Psoas muscle (tissue), 7 donors: ENCODE measurements at regions not wholly inside any gene's neighbourhood (a gene's known extent, or its start where the extent isn't known, plus 50 kb on each side); places are given as distances from the start of the nearest gene placed in this dataset.

Experiments used
- ATAC-seq, 4 donors: fragments of 200-7000 bp; cut with Tn5 transposase; one replicate each; pipeline ENCODE4 v1.9.1; 2020; ENCODE audit warnings: moderate library complexity in 3 of 4, mild to moderate bottlenecking in 2 of 4
- DNase-seq, 2 donors: peaks; one replicate each; pipeline ENCODE4 v3.0.0-alpha.2; 2020
- H3K27ac ChIP-seq: fragments of 200-600 bp; one replicate; pipeline ENCODE4 v1.8.0; 2022
- H3K27me3 ChIP-seq, 3 donors: fragments of 200-600 bp in 1 of 3; one replicate each; pipeline versions ENCODE4 v1.6.1 to v1.8.0; 2013 to 2022; ENCODE audit warnings: low read length in 2 of 3, mild to moderate bottlenecking in 2 of 3, moderate library complexity in 1 of 3; ENCODE audit not compliant: insufficient read depth in 3 of 3
- H3K36me3 ChIP-seq, 2 donors: fragments of 200-600 bp in 1 of 2; one replicate each; pipeline versions ENCODE4 v1.6.1 to v1.8.0; 2013 to 2022; ENCODE audit warnings: low read depth in 1 of 2, mild to moderate bottlenecking in 1 of 2, moderate library complexity in 1 of 2; ENCODE audit not compliant: insufficient read depth in 1 of 2
- H3K4me1 ChIP-seq: fragments of 200-600 bp; one replicate; pipeline ENCODE4 v1.8.0; 2022
- H3K4me3 ChIP-seq: fragments of 200-600 bp; one replicate; pipeline ENCODE4 v1.8.0; 2022; ENCODE audit warnings: mild to moderate bottlenecking
- H3K9me3 ChIP-seq: fragments of 200-600 bp; one replicate; pipeline ENCODE4 v1.8.0; 2022
- CTCF ChIP-seq: fragments of 200-600 bp; IDR thresholded peaks from one replicate; pipeline ENCODE4 v1.8.0; 2022; ENCODE audit warnings: antibody characterized with exemption
- WGBS, 3 donors: extraction: QIAGEN DNeasy Blood & Tissue Kit; methylation state at CpG; one replicate each; pipeline versions ENCODE4 v1.1.6 to v1.1.7; 2013; 5-methylcytosine and 5-hydroxymethylcytosine counted together
- intact Hi-C, 2 donors: fragments of 100-400 bp; cut with DNase I; formaldehyde crosslinking; loops; one replicate each; pipeline versions ENCODE4 v1.11.0 to v1.14.2; 2022
- donor health status: healthy with polysubstance abuse.
- donor health status: DM: no; HTN: no; CAD: no; lungs with moderate emphysema.
- donor health status: Bipolar disorder and iron deficiency.
- donor health status: healthy.
- donor health status: DM: yes; HTN: yes; CAD: no.
- donor health status: DM: no; HTN: no; CAD: no.
- donor health status: DM: yes; HTN: yes; CAD: no.

- H3K4me1 ChIP-seq = no peaks in the 10 kb centered on the region
- no peaks in the 10 kb centered on the region for H3K36me3 ChIP-seq
- ATAC-seq = no peak
- no peaks in the 10 kb centered on the region for H3K27me3 ChIP-seq
- DNase-seq = no peak
- no peak overlapping the region for H3K27ac ChIP-seq
- no peak overlapping the region for H3K4me3 ChIP-seq
- no peak for TF ChIP-seq CTCF
- H3K9me3 ChIP-seq = no peaks in the 10 kb centered on the region
- intact Hi-C loops = no loop called here
Measured at GRCh38 chr5:8253376-8253775, 384.4 kb downstream of the MTRR start.

- H3K36me3 ChIP-seq = no peaks in the 10 kb centered on the region
- DNase-seq (no peak), ATAC-seq (no peak)
- H3K27ac ChIP-seq = no peak overlapping the region
- whole genome bisulfite sequencing, 3 donors = 57 to 63% (median 57%) methylated on average over 2 of the region's 2 CpGs
- no peaks in the 10 kb centered on the region for H3K27me3 ChIP-seq
- H3K9me3 ChIP-seq = no peaks in the 10 kb centered on the region
- TF ChIP-seq CTCF = no peak
- intact Hi-C loops = no loop called here
- no peak overlapping the region for H3K4me3 ChIP-seq
- H3K4me1 ChIP-seq = no peaks in the 10 kb centered on the region
Measured at GRCh38 chr5:8254674-8255073, 385.7 kb downstream of the MTRR start.

GRCh38 chr5:8258801-8259200 lies 389.9 kb downstream of the MTRR start:
- Histone ChIP-seq H3K27ac (no peak overlapping the region), H3K4me3 (no peak overlapping the region), H3K36me3 (no peaks in the 10 kb centered on the region), H3K4me1 (no peaks in the 10 kb centered on the region), H3K9me3 (no peaks in the 10 kb centered on the region), H3K27me3 (no peaks in the 10 kb centered on the region)
- TF ChIP-seq CTCF = no peak
- intact Hi-C loops = no loop called here
- WGBS, 3 donors = 75 to 83% (median 79%) methylated on average over 3 of the region's 3 CpGs
- DNase-seq = no peak
- ATAC-seq = no peak

- no peak overlapping the region for H3K27ac ChIP-seq
- H3K4me3 ChIP-seq = no peak overlapping the region
- ATAC-seq = no peak
- no peak for DNase-seq
- no peaks in the 10 kb centered on the region for H3K27me3 ChIP-seq
- intact Hi-C loops = no loop called here
- no peaks in the 10 kb centered on the region for H3K36me3 ChIP-seq
- no peaks in the 10 kb centered on the region for H3K4me1 ChIP-seq
- 84 to 96% (median 87%) methylated on average over 2 of the region's 2 CpGs for WGBS, 3 donors
- no peaks in the 10 kb centered on the region for H3K9me3 ChIP-seq
- no peak for TF ChIP-seq CTCF
Measured at GRCh38 chr5:8270246-8270645, 401.3 kb downstream of the MTRR start.

- intact Hi-C loops = no loop called here
- Histone ChIP-seq H3K27me3 (peaks cover 0 to 4% (median 0%) of the 10 kb centered on the region in 3 donors), H3K9me3 (no peaks in the 10 kb centered on the region), H3K36me3 (no peaks in the 10 kb centered on the region), H3K4me3 (no peak overlapping the region), H3K27ac (no peak overlapping the region), H3K4me1 (no peaks in the 10 kb centered on the region)
- no peak for TF ChIP-seq CTCF
- WGBS, 3 donors = 51 to 65% (median 59%) methylated on average over 4 of the region's 4 CpGs
- DNase-seq (no peak), ATAC-seq (no peak)
Measured at GRCh38 chr5:8280711-8281363, 411.9 kb downstream of the MTRR start.
